Retinal pigment epithelial cell (primary cell): ENCODE measurements at regions not wholly inside any gene's neighbourhood (a gene's known extent, or its start where the extent isn't known, plus 50 kb on each side); places are given as distances from the start of the nearest gene placed in this dataset.

ENCODE experiments used
- DNase-seq: peaks from one replicate; pipeline ENCODE4 v3.0.0-alpha.2; 2010; ENCODE audit warnings: low read depth
- H3K4me3 ChIP-seq: 2 replicates; pipeline ENCODE4 v1.5.1; 2011; ENCODE audit warnings: mild to moderate bottlenecking, low read length, control low read depth, moderate library complexity
- CTCF ChIP-seq: conservative IDR thresholded peaks from 2 replicates; pipeline ENCODE4 v1.5.1; 2011; ENCODE audit warnings: low read depth, low read length, control low read depth, inconsistent platforms

GRCh38 chr7:42709284-42709683, 202.6 kb downstream of the C7orf25 start:
- TF ChIP-seq CTCF: no peak
- H3K4me3 ChIP-seq: no peak overlapping the region
- no peak for DNase-seq

- no peak for DNase-seq
- H3K4me3 ChIP-seq: no peak overlapping the region
- no peak for TF ChIP-seq CTCF
Measured at GRCh38 chr7:42704710-42705109, 207.2 kb downstream of the C7orf25 start.

- no peak for DNase-seq
- no peak for TF ChIP-seq CTCF
- no peak overlapping the region for H3K4me3 ChIP-seq
Measured at GRCh38 chr7:42702647-42703046, 209.2 kb downstream of the C7orf25 start.

GRCh38 chr7:42700406-42701327, 211.2 kb downstream of the C7orf25 start:
- DNase-seq: no peak
- peak; percentile 6 for TF ChIP-seq CTCF
- no peak overlapping the region for H3K4me3 ChIP-seq

- no peak for DNase-seq
- no peak overlapping the region for H3K4me3 ChIP-seq
- no peak for TF ChIP-seq CTCF
Measured at GRCh38 chr7:42699380-42700178, 212.3 kb downstream of the C7orf25 start.

- TF ChIP-seq CTCF: no peak
- no peak overlapping the region for H3K4me3 ChIP-seq
- DNase-seq: no peak
Measured at GRCh38 chr7:42698600-42699374, 213.1 kb downstream of the C7orf25 start.
